IPS-18a (cell line): ENCODE measurements at regions not wholly inside any gene's neighbourhood (a gene's known extent, or its start where the extent isn't known, plus 50 kb on each side); places are given as distances from the start of the nearest gene placed in this dataset.

Experiments
- H3K27ac ChIP-seq: one replicate; pipeline ENCODE4 v1.5.1; 2013; ENCODE audit warnings: low read length
- H3K27me3 ChIP-seq: one replicate; pipeline ENCODE4 v1.6.1; 2013; ENCODE audit warnings: mild to moderate bottlenecking, low read length; ENCODE audit not compliant: control insufficient read depth, insufficient read depth
- H3K36me3 ChIP-seq: one replicate; pipeline ENCODE4 v1.6.1; 2013; ENCODE audit warnings: low read depth, low read length; ENCODE audit not compliant: control insufficient read depth
- H3K4me1 ChIP-seq: one replicate; pipeline ENCODE4 v1.6.1; 2013; ENCODE audit warnings: low read depth, low read length; ENCODE audit not compliant: control insufficient read depth
- H3K4me3 ChIP-seq: one replicate; pipeline ENCODE4 v1.5.1; 2013; ENCODE audit warnings: low read length
- H3K9ac ChIP-seq: one replicate; pipeline ENCODE4 v1.6.1; 2013; ENCODE audit warnings: mild to moderate bottlenecking, low read length, moderate library complexity
- H3K9me3 ChIP-seq: one replicate; pipeline ENCODE4 v1.6.1; 2013; ENCODE audit warnings: low read depth, low read length; ENCODE audit not compliant: control insufficient read depth

DNA sequence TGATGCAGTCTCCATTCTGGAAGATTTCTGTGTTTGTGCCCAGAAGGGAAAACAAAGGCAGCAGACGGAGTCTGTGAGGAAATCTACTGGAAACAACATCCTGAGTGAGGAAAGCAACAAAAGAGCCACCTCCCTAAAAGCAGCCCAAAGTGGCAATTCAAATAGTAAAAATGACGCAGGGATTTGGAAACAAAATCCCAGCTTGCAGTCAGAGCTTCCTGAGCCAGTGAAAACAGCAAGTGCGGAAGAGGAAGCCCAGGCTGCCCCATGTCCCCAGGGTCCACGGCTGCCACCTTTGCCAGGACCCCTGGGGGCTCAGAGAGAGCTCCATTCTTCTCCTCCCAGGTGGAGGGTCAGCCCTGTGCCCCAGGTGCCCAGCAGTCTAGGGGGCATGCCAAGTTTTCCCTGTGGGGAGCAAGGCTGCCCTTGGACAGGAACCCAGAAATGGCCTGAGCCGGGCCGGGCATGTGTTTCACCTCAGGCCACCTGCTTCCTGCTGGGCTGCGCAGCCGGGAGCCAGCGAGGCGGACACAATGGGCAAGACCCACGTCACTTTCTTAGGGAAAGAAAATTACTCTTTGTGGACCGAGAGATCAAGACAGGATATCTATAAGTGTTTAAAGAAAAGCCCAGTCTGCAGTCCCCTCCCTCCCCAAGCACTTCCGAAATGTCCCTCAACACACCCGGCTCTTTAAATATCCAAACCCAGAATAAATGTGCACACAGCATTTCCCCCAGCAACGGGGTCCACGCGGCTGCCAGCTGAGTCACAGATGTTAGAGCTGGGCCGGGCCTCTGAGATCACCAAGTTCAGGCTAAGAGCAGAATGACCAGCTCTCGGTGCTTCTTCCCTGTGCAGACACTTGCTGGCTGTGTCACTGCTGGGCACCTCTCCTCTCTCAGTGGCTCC lies 231.1 kb downstream of the ARHGAP12 start:
- Histone ChIP-seq H3K9me3 (peaks cover 3% of the 10 kb centered on the region), H3K4me1 (peaks cover 14% of the 10 kb centered on the region), H3K27me3 (no peaks in the 10 kb centered on the region), H3K27ac (no peak overlapping the region), H3K4me3 (no peak overlapping the region), H3K36me3 (no peaks in the 10 kb centered on the region), H3K9ac (no peak overlapping the region)

DNA sequence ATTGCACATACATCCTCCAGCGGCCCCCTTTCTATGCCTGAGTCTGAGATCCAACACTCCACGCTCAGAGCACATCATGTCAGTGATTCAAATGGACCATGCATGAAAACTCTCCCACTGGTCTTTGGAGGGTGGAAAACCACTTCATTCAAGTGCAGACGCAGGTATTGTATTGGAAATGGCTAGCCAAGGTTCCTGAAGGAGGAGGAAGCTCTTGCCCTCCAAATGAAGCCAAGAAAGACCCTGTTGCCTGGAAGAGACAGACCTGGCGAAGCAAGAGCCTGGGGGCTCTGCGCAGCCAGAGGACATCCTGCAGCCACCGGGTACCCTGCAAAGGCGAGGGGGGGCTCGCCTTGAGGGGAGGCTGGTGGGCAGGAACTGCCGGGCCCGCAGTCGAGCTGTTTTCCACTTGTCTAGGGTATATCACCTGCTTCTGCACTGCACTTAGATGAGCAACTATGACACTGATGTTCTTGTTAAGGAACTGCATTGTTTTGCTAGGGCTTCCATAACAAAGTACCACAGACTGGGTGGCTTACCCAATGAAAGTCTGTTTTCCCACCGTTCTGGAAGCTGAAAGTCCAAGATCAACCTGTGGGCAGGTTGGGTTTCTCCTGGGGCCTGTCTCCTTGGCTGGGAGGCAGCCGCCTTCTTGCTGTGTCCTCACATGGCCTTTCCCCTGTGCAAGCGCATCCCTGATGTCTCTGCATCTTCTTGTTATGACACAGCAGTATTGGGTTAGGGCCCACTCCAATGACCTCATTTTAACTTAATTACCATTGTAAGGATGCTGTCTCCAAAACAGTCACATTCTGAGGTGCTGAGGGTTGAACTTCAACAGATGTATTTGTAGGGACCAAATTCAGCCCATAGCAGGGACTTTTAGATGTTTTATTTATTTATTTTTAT lies 233.4 kb downstream of the ARHGAP12 start:
- H3K9me3 ChIP-seq = no peaks in the 10 kb centered on the region
- H3K9ac ChIP-seq = no peak overlapping the region
- no peak overlapping the region for H3K27ac ChIP-seq
- no peaks in the 10 kb centered on the region for H3K27me3 ChIP-seq
- no peak overlapping the region for H3K4me3 ChIP-seq
- no peaks in the 10 kb centered on the region for H3K36me3 ChIP-seq
- peaks cover 14% of the 10 kb centered on the region for H3K4me1 ChIP-seq

GRCh38 chr10:31694126-31694685 lies 234.4 kb downstream of the ARHGAP12 start:
- H3K9ac ChIP-seq = no peak overlapping the region
- H3K4me3 ChIP-seq = no peak overlapping the region
- H3K4me1 ChIP-seq = peaks cover 14% of the 10 kb centered on the region
- H3K27me3 ChIP-seq = no peaks in the 10 kb centered on the region
- no peak overlapping the region for H3K27ac ChIP-seq
- peaks cover 7% of the 10 kb centered on the region for H3K9me3 ChIP-seq
- no peaks in the 10 kb centered on the region for H3K36me3 ChIP-seq

- Histone ChIP-seq H3K9me3 (peaks cover 13% of the 10 kb centered on the region), H3K36me3 (no peaks in the 10 kb centered on the region), H3K4me3 (no peak overlapping the region), H3K27me3 (no peaks in the 10 kb centered on the region), H3K9ac (no peak overlapping the region), H3K27ac (no peak overlapping the region), H3K4me1 (peaks cover 14% of the 10 kb centered on the region)
Observed at GRCh38 chr10:31693491-31693890, 235.1 kb downstream of the ARHGAP12 start.

GRCh38 chr10:31689233-31689632 lies 239.4 kb downstream of the ARHGAP12 start:
- Histone ChIP-seq H3K9ac (no peak overlapping the region), H3K36me3 (no peaks in the 10 kb centered on the region), H3K27ac (no peak overlapping the region), H3K4me3 (no peak overlapping the region), H3K27me3 (no peaks in the 10 kb centered on the region), H3K4me1 (peaks cover 7% of the 10 kb centered on the region), H3K9me3 (peaks cover 26% of the 10 kb centered on the region)

GRCh38 chr10:31687663-31688482 lies 240.8 kb downstream of the ARHGAP12 start:
- H3K9ac ChIP-seq = no peak overlapping the region
- H3K27ac ChIP-seq = no peak overlapping the region
- H3K9me3 ChIP-seq = peaks cover 38% of the 10 kb centered on the region
- H3K4me1 ChIP-seq = no peaks in the 10 kb centered on the region
- no peak overlapping the region for H3K4me3 ChIP-seq
- H3K36me3 ChIP-seq = no peaks in the 10 kb centered on the region
- no peaks in the 10 kb centered on the region for H3K27me3 ChIP-seq

DNA sequence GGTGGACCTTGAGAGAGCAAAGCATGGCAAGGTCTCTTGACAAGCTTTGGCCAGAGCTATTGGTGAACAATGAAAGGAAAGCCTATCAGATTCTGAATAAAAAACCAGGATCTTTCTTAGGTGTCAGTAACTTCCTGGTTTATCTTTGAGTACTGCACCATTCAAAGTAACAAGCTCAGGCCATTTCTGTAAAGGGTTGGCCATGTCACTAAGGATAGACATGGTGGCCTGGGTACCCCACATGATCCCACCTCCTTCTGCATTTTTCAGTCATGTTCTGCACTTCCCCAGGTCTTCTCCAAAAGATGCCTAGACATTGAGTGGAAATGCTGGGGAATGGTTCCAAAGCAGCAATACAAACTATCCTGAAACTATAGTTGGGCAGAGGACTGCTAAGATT lies 242.0 kb downstream of the ARHGAP12 start:
- H3K4me3 ChIP-seq = no peak overlapping the region
- H3K9me3 ChIP-seq = peaks cover 42% of the 10 kb centered on the region
- no peak overlapping the region for H3K9ac ChIP-seq
- no peaks in the 10 kb centered on the region for H3K4me1 ChIP-seq
- no peaks in the 10 kb centered on the region for H3K36me3 ChIP-seq
- H3K27me3 ChIP-seq = no peaks in the 10 kb centered on the region
- H3K27ac ChIP-seq = no peak overlapping the region

GRCh38 chr10:31683682-31684081 lies 244.9 kb downstream of the ARHGAP12 start:
- peaks cover 4% of the 10 kb centered on the region for H3K4me1 ChIP-seq
- peaks cover 30% of the 10 kb centered on the region for H3K9me3 ChIP-seq
- no peaks in the 10 kb centered on the region for H3K36me3 ChIP-seq

GRCh38 chr10:31679936-31680335 lies 248.7 kb downstream of the ARHGAP12 start:
- H3K27ac ChIP-seq = no peak overlapping the region
- peaks cover 23% of the 10 kb centered on the region for H3K9me3 ChIP-seq
- no peak overlapping the region for H3K4me3 ChIP-seq
- H3K4me1 ChIP-seq = peaks cover 15% of the 10 kb centered on the region
- H3K27me3 ChIP-seq = no peaks in the 10 kb centered on the region
- no peaks in the 10 kb centered on the region for H3K36me3 ChIP-seq
- no peak overlapping the region for H3K9ac ChIP-seq

More at GRCh38 chr10:31683682-31684081, 244.9 kb downstream of the ARHGAP12 start:
- H3K27ac ChIP-seq = no peak overlapping the region
- H3K4me3 ChIP-seq = no peak overlapping the region
- no peaks in the 10 kb centered on the region for H3K27me3 ChIP-seq
- H3K9ac ChIP-seq = no peak overlapping the region

DNA sequence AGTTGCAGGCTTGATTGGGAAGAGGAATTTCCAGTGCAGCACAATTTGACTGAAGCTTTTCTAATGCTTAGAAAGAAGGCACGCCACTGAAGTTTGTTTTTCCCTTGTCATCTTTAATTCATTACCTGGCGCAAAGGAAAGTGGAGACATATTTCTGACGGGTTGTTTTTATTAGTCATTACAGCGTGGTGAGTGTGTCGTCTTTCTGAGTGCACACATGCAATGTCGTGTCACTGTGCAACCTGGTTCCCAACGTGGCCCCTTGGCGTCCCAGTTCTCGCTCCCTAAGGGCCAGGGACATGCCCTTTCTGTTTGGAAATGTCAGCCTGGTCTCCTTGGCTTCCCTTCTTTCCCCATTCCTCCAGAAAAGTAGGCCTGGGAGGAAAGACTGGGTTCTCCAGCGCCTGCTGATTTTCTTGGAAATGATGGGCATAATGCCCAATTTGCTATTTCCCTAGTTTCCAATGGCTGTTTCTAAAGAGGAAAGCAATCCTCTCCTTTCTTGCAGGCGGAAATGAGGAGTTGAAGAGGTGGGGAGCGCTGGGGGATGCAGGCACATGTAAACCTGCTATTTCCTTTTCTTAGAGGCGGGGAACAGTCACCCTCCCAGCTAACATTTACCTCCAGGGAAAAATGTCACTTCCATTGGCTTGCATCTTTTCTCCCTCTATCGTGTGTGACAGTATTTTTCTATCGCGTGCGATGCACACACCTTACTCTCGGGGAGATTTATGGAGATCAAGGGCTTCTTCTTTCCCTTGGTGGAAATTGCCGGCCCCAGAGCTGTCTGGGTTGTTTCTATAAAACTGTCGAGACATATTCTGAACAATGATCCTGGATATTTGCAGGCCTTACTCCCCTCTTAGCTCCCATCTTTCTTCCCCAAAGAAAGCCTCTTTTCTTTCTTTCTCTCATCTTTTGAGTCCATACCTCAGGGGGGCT lies 249.8 kb downstream of the ARHGAP12 start:
- Histone ChIP-seq H3K27me3 (no peaks in the 10 kb centered on the region), H3K4me1 (peaks cover 15% of the 10 kb centered on the region), H3K27ac (no peak overlapping the region), H3K36me3 (no peaks in the 10 kb centered on the region), H3K4me3 (no peak overlapping the region), H3K9ac (no peak overlapping the region), H3K9me3 (peaks cover 12% of the 10 kb centered on the region)
